GM13976 (cell line): ENCODE measurements at regions not wholly inside any gene's neighbourhood (a gene's known extent, or its start where the extent isn't known, plus 50 kb on each side); places are given as distances from the start of the nearest gene placed in this dataset.
"Not testable (repeated sequence)": the region's sequence is repeated elsewhere in the genome, so short reads cannot be mapped to it uniquely, and the experiment has no call there.

Experiments
- DNase-seq: peaks from one replicate; pipeline ENCODE4 v3.0.0; 2012; ENCODE audit warnings: low spot score
- CTCF ChIP-seq: IDR thresholded peaks from 2 replicates; pipeline ENCODE4 v1.5.1; 2012; ENCODE audit warnings: borderline replicate concordance, mild to moderate bottlenecking; ENCODE audit not compliant: insufficient read depth; ENCODE audit errors: extremely low read depth, missing control alignments, control extremely low read depth
- in situ Hi-C: fragments of 300-500 bp; cut with MboI; formaldehyde crosslinking; loops from one replicate; pipeline ENCODE4 v1.12.0; 2022; ENCODE audit warnings: low sequenced_read_pairs, mixed read lengths, inconsistent platforms; ENCODE audit not compliant: unreplicated experiment

- in situ Hi-C loops, result no loop called here
These were observed 139.6 kb downstream of the PRL start for GRCh38 chr6:22157233-22157632.

GRCh38 chr6:22164236-22164635, 132.6 kb downstream of the PRL start:
- in situ Hi-C loops, result no loop called here
- no peak for DNase-seq
- no peak for TF ChIP-seq CTCF

More at GRCh38 chr6:22157233-22157632, 139.6 kb downstream of the PRL start:
- DNase-seq, result no peak
- TF ChIP-seq CTCF, result no peak

- in situ Hi-C loops, DNase-seq: not testable (repeated sequence)
These were observed 125.8 kb downstream of the PRL start for GRCh38 chr6:22171006-22171405.

GRCh38 chr6:22171885-22172284, 125.0 kb downstream of the PRL start:
- DNase-seq, in situ Hi-C loops: not testable (repeated sequence)

- no peak for DNase-seq
- TF ChIP-seq CTCF, result no peak
- in situ Hi-C loops, result no loop called here
These were observed 123.5 kb downstream of the PRL start for GRCh38 chr6:22173311-22173710.

GRCh38 chr6:22180250-22180649, 116.6 kb downstream of the PRL start:
- not testable (repeated sequence) for DNase-seq

DNA sequence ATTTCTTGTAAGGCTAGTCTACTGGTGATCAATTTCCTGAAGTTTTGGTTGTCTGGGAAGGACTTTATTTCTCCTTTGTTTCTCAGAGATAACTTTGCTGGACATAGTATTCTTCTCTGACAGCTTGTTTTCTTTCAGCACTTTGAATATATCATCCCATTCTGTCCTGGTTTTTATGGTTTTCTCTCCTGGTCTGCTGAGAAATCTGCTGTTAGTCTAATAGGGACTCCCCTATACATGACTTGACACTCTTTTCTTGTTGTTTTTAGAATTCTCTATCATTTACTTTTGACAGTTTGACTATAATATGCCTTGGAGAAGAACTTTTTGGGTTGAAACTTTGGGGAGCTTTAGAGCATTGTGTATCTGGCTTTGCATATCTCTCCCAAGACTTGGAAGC, 112.5 kb downstream of the PRL start:
- TF ChIP-seq CTCF, result no peak
- DNase-seq, result no peak
- in situ Hi-C loops, result no loop called here

More at GRCh38 chr6:22180250-22180649, 116.6 kb downstream of the PRL start:
- in situ Hi-C loops, result not testable (repeated sequence)

- in situ Hi-C loops, result no loop called here
- TF ChIP-seq CTCF, result no peak
- DNase-seq, result no peak
These were observed 106.9 kb downstream of the PRL start for GRCh38 chr6:22189946-22190345.
